Psoas muscle (tissue), 7 donors: ENCODE measurements at regions not wholly inside any gene's neighbourhood (a gene's known extent, or its start where the extent isn't known, plus 50 kb on each side); places are given as distances from the start of the nearest gene placed in this dataset.

ENCODE experiments used
- ATAC-seq, 4 donors: fragments of 200-7000 bp; cut with Tn5 transposase; one replicate each; pipeline ENCODE4 v1.9.1; 2020; ENCODE audit warnings: moderate library complexity in 3 of 4, mild to moderate bottlenecking in 2 of 4
- DNase-seq, 2 donors: peaks; one replicate each; pipeline ENCODE4 v3.0.0-alpha.2; 2020
- H3K27ac ChIP-seq: fragments of 200-600 bp; one replicate; pipeline ENCODE4 v1.8.0; 2022
- H3K27me3 ChIP-seq, 3 donors: fragments of 200-600 bp in 1 of 3; one replicate each; pipeline versions ENCODE4 v1.6.1 to v1.8.0; 2013 to 2022; ENCODE audit warnings: low read length in 2 of 3, mild to moderate bottlenecking in 2 of 3, moderate library complexity in 1 of 3; ENCODE audit not compliant: insufficient read depth in 3 of 3
- H3K36me3 ChIP-seq, 2 donors: fragments of 200-600 bp in 1 of 2; one replicate each; pipeline versions ENCODE4 v1.6.1 to v1.8.0; 2013 to 2022; ENCODE audit warnings: low read depth in 1 of 2, mild to moderate bottlenecking in 1 of 2, moderate library complexity in 1 of 2; ENCODE audit not compliant: insufficient read depth in 1 of 2
- H3K4me1 ChIP-seq: fragments of 200-600 bp; one replicate; pipeline ENCODE4 v1.8.0; 2022
- H3K4me3 ChIP-seq: fragments of 200-600 bp; one replicate; pipeline ENCODE4 v1.8.0; 2022; ENCODE audit warnings: mild to moderate bottlenecking
- H3K9me3 ChIP-seq: fragments of 200-600 bp; one replicate; pipeline ENCODE4 v1.8.0; 2022
- WGBS, 3 donors: extraction: QIAGEN DNeasy Blood & Tissue Kit; methylation state at CpG; one replicate each; pipeline versions ENCODE4 v1.1.6 to v1.1.7; 2013; 5-methylcytosine and 5-hydroxymethylcytosine counted together
- intact Hi-C, 2 donors: fragments of 100-400 bp; cut with DNase I; formaldehyde crosslinking; loops; one replicate each; pipeline versions ENCODE4 v1.11.0 to v1.14.2; 2022
- TF ChIP-seq, protein P1 (sequence below): fragments of 200-600 bp; IDR thresholded peaks from one replicate; pipeline ENCODE4 v1.8.0; 2022; ENCODE audit warnings: antibody characterized with exemption
- donor health status: healthy with polysubstance abuse.
- donor health status: DM: no; HTN: no; CAD: no; lungs with moderate emphysema.
- donor health status: Bipolar disorder and iron deficiency.
- donor health status: healthy.
- donor health status: DM: yes; HTN: yes; CAD: no.
- donor health status: DM: no; HTN: no; CAD: no.
- donor health status: DM: yes; HTN: yes; CAD: no.

DNA sequence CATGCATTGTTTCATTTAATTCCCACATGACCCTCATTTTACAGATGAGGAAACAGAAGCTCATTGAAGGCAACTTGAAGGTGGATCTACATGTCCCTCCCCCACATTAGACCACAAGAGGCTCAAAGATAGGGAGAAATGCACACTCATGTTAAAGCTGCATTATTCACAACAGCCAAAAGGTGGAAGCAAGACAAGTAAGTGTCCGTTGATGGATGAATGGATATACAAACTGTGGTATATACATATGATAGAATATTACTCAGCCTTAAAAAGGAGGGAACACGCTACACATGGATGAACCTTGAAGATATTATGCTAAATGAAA, 149.7 kb upstream of the JUN start:
- H3K27me3 ChIP-seq: no peaks in the 10 kb centered on the region
- no peaks in the 10 kb centered on the region for H3K9me3 ChIP-seq
- ATAC-seq (no peak), DNase-seq (no peak)
- intact Hi-C loops: no loop called here
- TF ChIP-seq, protein P1, sequence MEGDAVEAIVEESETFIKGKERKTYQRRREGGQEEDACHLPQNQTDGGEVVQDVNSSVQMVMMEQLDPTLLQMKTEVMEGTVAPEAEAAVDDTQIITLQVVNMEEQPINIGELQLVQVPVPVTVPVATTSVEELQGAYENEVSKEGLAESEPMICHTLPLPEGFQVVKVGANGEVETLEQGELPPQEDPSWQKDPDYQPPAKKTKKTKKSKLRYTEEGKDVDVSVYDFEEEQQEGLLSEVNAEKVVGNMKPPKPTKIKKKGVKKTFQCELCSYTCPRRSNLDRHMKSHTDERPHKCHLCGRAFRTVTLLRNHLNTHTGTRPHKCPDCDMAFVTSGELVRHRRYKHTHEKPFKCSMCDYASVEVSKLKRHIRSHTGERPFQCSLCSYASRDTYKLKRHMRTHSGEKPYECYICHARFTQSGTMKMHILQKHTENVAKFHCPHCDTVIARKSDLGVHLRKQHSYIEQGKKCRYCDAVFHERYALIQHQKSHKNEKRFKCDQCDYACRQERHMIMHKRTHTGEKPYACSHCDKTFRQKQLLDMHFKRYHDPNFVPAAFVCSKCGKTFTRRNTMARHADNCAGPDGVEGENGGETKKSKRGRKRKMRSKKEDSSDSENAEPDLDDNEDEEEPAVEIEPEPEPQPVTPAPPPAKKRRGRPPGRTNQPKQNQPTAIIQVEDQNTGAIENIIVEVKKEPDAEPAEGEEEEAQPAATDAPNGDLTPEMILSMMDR: no peak
- no peak overlapping the region for H3K4me3 ChIP-seq
- H3K27ac ChIP-seq: no peak overlapping the region
- no peaks in the 10 kb centered on the region for H3K36me3 ChIP-seq
- H3K4me1 ChIP-seq: no peaks in the 10 kb centered on the region
- 94 to 99% (median 97%) methylated on average over 2 of the region's 2 CpGs for WGBS, 3 donors

DNA sequence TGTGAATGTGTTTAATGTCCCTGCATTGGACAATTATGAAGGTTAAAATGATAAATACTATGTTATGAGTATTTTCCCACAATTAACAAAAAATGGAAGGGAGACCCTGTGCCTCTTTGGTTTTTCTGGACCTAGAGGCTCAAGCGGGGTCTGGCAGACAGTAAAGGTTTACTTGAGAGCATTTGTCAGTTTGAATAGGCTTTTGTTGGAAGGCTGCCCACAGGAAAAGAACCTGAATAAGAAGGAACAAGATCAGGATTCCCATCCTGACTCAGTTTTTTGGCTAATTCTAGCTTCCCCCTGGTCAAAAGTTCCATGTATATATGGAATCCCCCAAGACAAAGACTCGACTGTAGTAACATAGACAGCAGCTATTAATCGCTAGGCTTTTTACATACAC, 150.9 kb upstream of the JUN start:
- Histone ChIP-seq H3K9me3 (no peaks in the 10 kb centered on the region), H3K4me3 (no peak overlapping the region), H3K27me3 (no peaks in the 10 kb centered on the region), H3K36me3 (no peaks in the 10 kb centered on the region), H3K27ac (no peak overlapping the region), H3K4me1 (no peaks in the 10 kb centered on the region)
- intact Hi-C loops: no loop called here
- TF ChIP-seq, protein P1: no peak
- 75 to 82% (median 81%) methylated on average over 3 of the region's 3 CpGs for WGBS, 3 donors
- DNase-seq (no peak), ATAC-seq (no peak)

DNA sequence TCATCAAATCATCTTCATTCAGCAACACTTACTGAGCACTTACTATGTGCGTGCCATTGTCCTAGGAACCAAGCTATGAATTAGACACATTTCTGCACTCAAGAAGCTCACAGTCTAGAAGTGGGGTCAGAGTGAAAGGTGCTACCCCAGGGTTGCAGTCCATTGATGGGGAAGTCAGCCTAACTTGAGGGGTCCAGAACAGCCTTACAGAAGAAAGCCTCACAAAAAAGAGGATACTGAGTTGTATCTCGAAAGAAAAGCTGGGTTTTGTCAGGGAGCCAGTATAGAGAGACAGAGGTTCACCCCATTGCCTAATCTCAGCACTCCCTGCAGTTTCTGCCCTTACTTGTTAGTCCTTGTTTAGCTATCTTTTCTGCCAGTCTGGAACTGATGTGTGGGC, 153.1 kb upstream of the JUN start:
- no peak for DNase-seq
- no peaks in the 10 kb centered on the region for H3K27me3 ChIP-seq
- intact Hi-C loops: no loop called here
- H3K4me1 ChIP-seq: no peaks in the 10 kb centered on the region
- no peaks in the 10 kb centered on the region for H3K36me3 ChIP-seq
- no peak overlapping the region for H3K4me3 ChIP-seq
- no peak overlapping the region for H3K27ac ChIP-seq
- TF ChIP-seq, protein P1: no peak
- ATAC-seq: no peak
- no peaks in the 10 kb centered on the region for H3K9me3 ChIP-seq
- WGBS, 3 donors: 92 to 96% (median 93%) methylated on average over 2 of the region's 2 CpGs

DNA sequence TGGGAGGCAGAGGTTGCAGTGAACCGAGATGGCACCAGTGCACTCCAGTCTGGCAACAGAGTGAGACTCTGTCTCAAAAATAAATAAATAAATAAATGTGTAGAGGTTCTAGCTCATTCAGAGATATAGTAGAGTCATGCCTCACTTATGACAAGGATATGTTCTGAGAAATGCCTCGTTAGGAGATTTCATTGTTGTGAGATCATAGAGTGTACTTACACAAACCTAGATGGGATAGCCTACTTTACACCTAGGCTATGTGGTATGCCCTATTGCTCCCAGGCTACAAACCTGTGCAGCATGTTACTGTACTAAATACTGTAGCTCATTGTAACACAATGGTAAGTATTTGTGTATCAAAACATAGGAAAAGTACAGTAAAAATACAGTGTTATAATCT, 155.3 kb upstream of the JUN start:
- Histone ChIP-seq H3K4me1 (no peaks in the 10 kb centered on the region), H3K27me3 (no peaks in the 10 kb centered on the region), H3K9me3 (no peaks in the 10 kb centered on the region), H3K4me3 (no peak overlapping the region), H3K27ac (no peak overlapping the region), H3K36me3 (no peaks in the 10 kb centered on the region)
- ATAC-seq (no peak), DNase-seq (no peak)
- 75 to 96% (median 90%) methylated on average over 2 of the region's 2 CpGs for WGBS, 3 donors
- TF ChIP-seq, protein P1: no peak
- intact Hi-C loops: no loop called here

DNA sequence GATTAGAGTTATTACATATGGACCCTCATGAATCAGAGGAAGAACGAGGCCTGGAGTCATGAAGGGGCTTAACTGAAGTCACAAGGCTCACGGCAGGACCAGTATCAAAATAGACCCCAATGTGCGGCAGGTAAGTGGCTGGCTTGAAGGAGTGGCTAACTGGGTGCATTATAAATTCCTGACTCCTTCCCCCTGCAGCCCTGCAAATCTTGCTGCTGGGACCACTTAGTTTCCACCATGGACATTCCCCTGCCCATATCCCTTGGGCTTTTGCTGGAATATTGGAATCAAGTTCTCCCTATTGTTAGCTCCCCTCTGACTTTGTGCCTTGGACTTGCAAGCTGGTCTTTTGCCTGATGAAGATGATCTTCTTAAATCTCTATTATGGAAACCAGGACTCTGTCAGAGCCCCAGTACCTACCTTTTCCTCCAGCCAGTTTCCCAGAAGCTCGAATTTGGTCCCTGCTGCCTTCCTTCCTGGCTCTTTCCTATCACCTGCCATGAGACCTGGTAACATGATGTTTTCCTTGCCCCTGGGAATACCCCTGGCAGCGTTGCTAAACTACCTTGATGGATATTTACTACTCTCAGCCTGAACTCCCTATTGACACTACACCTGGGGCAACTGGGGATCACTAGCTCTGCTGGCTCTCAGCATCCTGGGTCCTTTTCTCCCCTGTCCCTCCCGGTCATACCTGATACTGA, 156.0 kb upstream of the JUN start:
- intact Hi-C loops: no loop called here
- Histone ChIP-seq H3K27me3 (no peaks in the 10 kb centered on the region), H3K4me3 (no peak overlapping the region), H3K9me3 (no peaks in the 10 kb centered on the region), H3K36me3 (no peaks in the 10 kb centered on the region), H3K27ac (no peak overlapping the region), H3K4me1 (no peaks in the 10 kb centered on the region)
- ATAC-seq (no peak), DNase-seq (no peak)
- TF ChIP-seq, protein P1: no peak
- 75 to 88% (median 82%) methylated on average over 6 of the region's 6 CpGs for WGBS, 3 donors
